WTC11 (cell line): ENCODE measurements at regions not wholly inside any gene's neighbourhood (a gene's known extent, or its start where the extent isn't known, plus 50 kb on each side); places are given as distances from the start of the nearest gene placed in this dataset.

Source experiments
- ATAC-seq: fragments of 200-7000 bp; cut with Tn5 transposase; 2 replicates; pipeline ENCODE4 v1.10.0; 2021; ENCODE audit warnings: mild to moderate bottlenecking, moderate library complexity
- CTCF ChIA-PET: fragments of 300-600 bp; sonication (Branson Sonifier 250); formaldehyde crosslinking; loops from one replicate; lab custom pipeline; 2021; ENCODE audit warnings: antibody characterized with exemption; lab: Charles Lee
- POLR2A ChIA-PET: fragments of 350-600 bp; sonication (Branson Sonifier 250); formaldehyde crosslinking; loops from one replicate; lab custom pipeline; 2021; ENCODE audit warnings: antibody characterized with exemption; lab: Charles Lee
- DNase-seq: peaks from one replicate; pipeline ENCODE4 v3.0.0; 2021; ENCODE audit warnings: low spot score
- H3K27ac Mint-ChIP-seq: 2 replicates; pipeline ENCODE4 v1.8.0; 2021; ENCODE audit warnings: mixed read lengths
- H3K27me3 Mint-ChIP-seq: 2 replicates; pipeline ENCODE4 v1.8.0; 2021; ENCODE audit warnings: low read depth, mild to moderate bottlenecking, moderate library complexity, mixed read lengths
- H3K36me3 Mint-ChIP-seq: 2 replicates; pipeline ENCODE4 v1.8.0; 2021; ENCODE audit warnings: mixed read lengths
- H3K4me1 Mint-ChIP-seq: 2 replicates; pipeline ENCODE4 v1.8.0; 2022; ENCODE audit warnings: mixed read lengths
- H3K4me3 Mint-ChIP-seq: 2 replicates; pipeline ENCODE4 v1.8.0; 2021; ENCODE audit warnings: mild to moderate bottlenecking, moderate library complexity, mixed read lengths
- H3K9me3 Mint-ChIP-seq: 2 replicates; pipeline ENCODE4 v1.8.0; 2021; ENCODE audit warnings: mixed read lengths
- ATF2 ChIP-seq: sonication (generic); formaldehyde crosslinking; IDR thresholded peaks from 2 replicates; pipeline ENCODE4 v1.8.1; 2022; ENCODE audit warnings: low read depth, missing genetic modification reagents, borderline replicate concordance
- ATF6 ChIP-seq: sonication (generic); formaldehyde crosslinking; IDR thresholded peaks from 2 replicates; pipeline ENCODE4 v1.8.1; 2023; ENCODE audit warnings: mild to moderate bottlenecking, missing genetic modification reagents
- E2F1 ChIP-seq: sonication (generic); formaldehyde crosslinking; IDR thresholded peaks from 2 replicates; pipeline ENCODE4 v1.8.0; 2022; ENCODE audit warnings: mild to moderate bottlenecking, missing genetic modification reagents
- E2F4 ChIP-seq: sonication (generic); formaldehyde crosslinking; IDR thresholded peaks from 2 replicates; pipeline ENCODE4 v1.8.1; 2022; ENCODE audit warnings: low read depth, mild to moderate bottlenecking, moderate library complexity, missing genetic modification reagents, borderline replicate concordance
- E2F5 ChIP-seq: sonication (generic); formaldehyde crosslinking; IDR thresholded peaks from 2 replicates; pipeline ENCODE4 v1.8.1; 2022; ENCODE audit warnings: mild to moderate bottlenecking, moderate library complexity, missing genetic modification reagents
- ELF4 ChIP-seq: sonication (generic); formaldehyde crosslinking; IDR thresholded peaks from 2 replicates; pipeline ENCODE4 v1.8.1; 2022; ENCODE audit warnings: low read depth, mild to moderate bottlenecking, moderate library complexity, missing genetic modification reagents
- EMX1 ChIP-seq: fragments of 250-450 bp; sonication (Bioruptor Pico); IDR thresholded peaks from 2 replicates; pipeline ENCODE4 v1.8.0; 2021; ENCODE audit warnings: mild to moderate bottlenecking
- ESRRA ChIP-seq: sonication (generic); formaldehyde crosslinking; IDR thresholded peaks from 2 replicates; pipeline ENCODE4 v1.8.1; 2022; ENCODE audit warnings: mild to moderate bottlenecking, missing genetic modification reagents, borderline replicate concordance
- ETV6 ChIP-seq: sonication (generic); formaldehyde crosslinking; IDR thresholded peaks from 2 replicates; pipeline ENCODE4 v1.8.1; 2022; ENCODE audit warnings: mild to moderate bottlenecking, missing genetic modification reagents
- HMGA2 ChIP-seq: fragments of 250-450 bp; sonication (Bioruptor Pico); IDR thresholded peaks from 2 replicates; pipeline ENCODE4 v1.4.0; 2021; ENCODE audit warnings: mild to moderate bottlenecking, moderate library complexity
- MYBL2 ChIP-seq: sonication (generic); formaldehyde crosslinking; IDR thresholded peaks from 2 replicates; pipeline ENCODE4 v1.8.1; 2023; ENCODE audit warnings: mild to moderate bottlenecking, moderate library complexity, missing genetic modification reagents
- NFYB ChIP-seq: sonication (generic); formaldehyde crosslinking; conservative IDR thresholded peaks from 2 replicates; pipeline ENCODE4 v1.8.0; 2022; ENCODE audit warnings: low read depth, missing genetic modification reagents
- TCF7 ChIP-seq: sonication (generic); formaldehyde crosslinking; IDR thresholded peaks from 2 replicates; pipeline ENCODE4 v1.8.0; 2022; ENCODE audit warnings: mild to moderate bottlenecking, low read depth, missing genetic modification reagents, moderate library complexity
- TEAD1 ChIP-seq: sonication (generic); formaldehyde crosslinking; IDR thresholded peaks from 2 replicates; pipeline ENCODE4 v1.8.0; 2022; ENCODE audit warnings: mild to moderate bottlenecking, missing genetic modification reagents
- TP53 ChIP-seq: sonication (generic); formaldehyde crosslinking; IDR thresholded peaks from 2 replicates; pipeline ENCODE4 v1.8.1; 2023; ENCODE audit warnings: mild to moderate bottlenecking, missing genetic modification reagents
- ZBTB21 ChIP-seq: sonication (generic); formaldehyde crosslinking; IDR thresholded peaks from 2 replicates; pipeline ENCODE4 v1.8.1; 2023; ENCODE audit warnings: mild to moderate bottlenecking, missing genetic modification reagents, borderline replicate concordance
- ZNF423 ChIP-seq: fragments of 250-450 bp; sonication (Bioruptor Pico); IDR thresholded peaks from 2 replicates; pipeline ENCODE4 v2.1.2; 2022; ENCODE audit warnings: mild to moderate bottlenecking, moderate library complexity
- TF ChIP-seq, protein P1 (sequence below): sonication (generic); formaldehyde crosslinking; IDR thresholded peaks from 2 replicates; pipeline ENCODE4 v1.8.0; 2022; ENCODE audit warnings: mild to moderate bottlenecking, missing genetic modification reagents
- TF ChIP-seq, protein P2 (sequence below): fragments of 250-450 bp; sonication (Bioruptor Pico); IDR thresholded peaks from 2 replicates; pipeline ENCODE4 v2.1.2; 2022; ENCODE audit warnings: mild to moderate bottlenecking, moderate library complexity
- TF ChIP-seq, protein P3 (sequence below): fragments of 250-450 bp; sonication (Bioruptor Pico); IDR thresholded peaks from 2 replicates; pipeline ENCODE4 v1.9.0; 2021; ENCODE audit warnings: mild to moderate bottlenecking, borderline replicate concordance

- no peak for ATAC-seq
- H3K27ac Mint-ChIP-seq: no peak overlapping the region
- no peaks in the 10 kb centered on the region for H3K4me1 Mint-ChIP-seq
- H3K4me3 Mint-ChIP-seq: no peak overlapping the region
- no peaks in the 10 kb centered on the region for H3K36me3 Mint-ChIP-seq
- CTCF ChIA-PET: no interaction called here
- POLR2A ChIA-PET: no interaction called here
- no peak for TF ChIP-seq ZBTB21 (CRISPR knock-in tag)
- TF ChIP-seq, protein P1, sequence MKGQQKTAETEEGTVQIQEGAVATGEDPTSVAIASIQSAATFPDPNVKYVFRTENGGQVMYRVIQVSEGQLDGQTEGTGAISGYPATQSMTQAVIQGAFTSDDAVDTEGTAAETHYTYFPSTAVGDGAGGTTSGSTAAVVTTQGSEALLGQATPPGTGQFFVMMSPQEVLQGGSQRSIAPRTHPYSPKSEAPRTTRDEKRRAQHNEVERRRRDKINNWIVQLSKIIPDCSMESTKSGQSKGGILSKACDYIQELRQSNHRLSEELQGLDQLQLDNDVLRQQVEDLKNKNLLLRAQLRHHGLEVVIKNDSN (CRISPR knock-in tag): no peak
- no peak for TF ChIP-seq TP53 (CRISPR knock-in tag)
- no peak for TF ChIP-seq EMX1 (CRISPR knock-in tag)
- no peak for TF ChIP-seq NFYB (CRISPR knock-in tag)
- no peak for TF ChIP-seq ATF6 (CRISPR knock-in tag)
- no peak for TF ChIP-seq ESRRA (CRISPR knock-in tag)
- TF ChIP-seq MYBL2 (CRISPR knock-in tag): no peak
- TF ChIP-seq ZNF423: no peak
- no peak for TF ChIP-seq E2F4 (CRISPR knock-in tag)
- no peak for TF ChIP-seq E2F5 (CRISPR knock-in tag)
- TF ChIP-seq TCF7 (CRISPR knock-in tag): no peak
- TF ChIP-seq ETV6: no peak
- TF ChIP-seq, protein P2, sequence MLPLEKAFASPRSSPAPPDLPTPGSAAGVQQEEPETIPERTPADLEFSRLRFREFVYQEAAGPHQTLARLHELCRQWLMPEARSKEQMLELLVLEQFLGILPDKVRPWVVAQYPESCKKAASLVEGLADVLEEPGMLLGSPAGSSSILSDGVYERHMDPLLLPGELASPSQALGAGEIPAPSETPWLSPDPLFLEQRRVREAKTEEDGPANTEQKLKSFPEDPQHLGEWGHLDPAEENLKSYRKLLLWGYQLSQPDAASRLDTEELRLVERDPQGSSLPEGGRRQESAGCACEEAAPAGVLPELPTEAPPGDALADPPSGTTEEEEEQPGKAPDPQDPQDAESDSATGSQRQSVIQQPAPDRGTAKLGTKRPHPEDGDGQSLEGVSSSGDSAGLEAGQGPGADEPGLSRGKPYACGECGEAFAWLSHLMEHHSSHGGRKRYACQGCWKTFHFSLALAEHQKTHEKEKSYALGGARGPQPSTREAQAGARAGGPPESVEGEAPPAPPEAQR: no peak
- no peak for TF ChIP-seq TEAD1 (CRISPR knock-in tag)
- TF ChIP-seq, protein P3, sequence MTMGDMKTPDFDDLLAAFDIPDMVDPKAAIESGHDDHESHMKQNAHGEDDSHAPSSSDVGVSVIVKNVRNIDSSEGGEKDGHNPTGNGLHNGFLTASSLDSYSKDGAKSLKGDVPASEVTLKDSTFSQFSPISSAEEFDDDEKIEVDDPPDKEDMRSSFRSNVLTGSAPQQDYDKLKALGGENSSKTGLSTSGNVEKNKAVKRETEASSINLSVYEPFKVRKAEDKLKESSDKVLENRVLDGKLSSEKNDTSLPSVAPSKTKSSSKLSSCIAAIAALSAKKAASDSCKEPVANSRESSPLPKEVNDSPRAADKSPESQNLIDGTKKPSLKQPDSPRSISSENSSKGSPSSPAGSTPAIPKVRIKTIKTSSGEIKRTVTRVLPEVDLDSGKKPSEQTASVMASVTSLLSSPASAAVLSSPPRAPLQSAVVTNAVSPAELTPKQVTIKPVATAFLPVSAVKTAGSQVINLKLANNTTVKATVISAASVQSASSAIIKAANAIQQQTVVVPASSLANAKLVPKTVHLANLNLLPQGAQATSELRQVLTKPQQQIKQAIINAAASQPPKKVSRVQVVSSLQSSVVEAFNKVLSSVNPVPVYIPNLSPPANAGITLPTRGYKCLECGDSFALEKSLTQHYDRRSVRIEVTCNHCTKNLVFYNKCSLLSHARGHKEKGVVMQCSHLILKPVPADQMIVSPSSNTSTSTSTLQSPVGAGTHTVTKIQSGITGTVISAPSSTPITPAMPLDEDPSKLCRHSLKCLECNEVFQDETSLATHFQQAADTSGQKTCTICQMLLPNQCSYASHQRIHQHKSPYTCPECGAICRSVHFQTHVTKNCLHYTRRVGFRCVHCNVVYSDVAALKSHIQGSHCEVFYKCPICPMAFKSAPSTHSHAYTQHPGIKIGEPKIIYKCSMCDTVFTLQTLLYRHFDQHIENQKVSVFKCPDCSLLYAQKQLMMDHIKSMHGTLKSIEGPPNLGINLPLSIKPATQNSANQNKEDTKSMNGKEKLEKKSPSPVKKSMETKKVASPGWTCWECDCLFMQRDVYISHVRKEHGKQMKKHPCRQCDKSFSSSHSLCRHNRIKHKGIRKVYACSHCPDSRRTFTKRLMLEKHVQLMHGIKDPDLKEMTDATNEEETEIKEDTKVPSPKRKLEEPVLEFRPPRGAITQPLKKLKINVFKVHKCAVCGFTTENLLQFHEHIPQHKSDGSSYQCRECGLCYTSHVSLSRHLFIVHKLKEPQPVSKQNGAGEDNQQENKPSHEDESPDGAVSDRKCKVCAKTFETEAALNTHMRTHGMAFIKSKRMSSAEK (CRISPR knock-in tag): no peak
- TF ChIP-seq HMGA2 (CRISPR knock-in tag): no peak
- no peak for TF ChIP-seq ELF4
- TF ChIP-seq ATF2 (CRISPR knock-in tag): no peak
- no peak for TF ChIP-seq E2F1 (CRISPR knock-in tag)
- TF ChIP-seq, all 79 proteins: peak for 0
- no peaks in the 10 kb centered on the region for H3K27me3 Mint-ChIP-seq
- DNase-seq: no peak
- no peaks in the 10 kb centered on the region for H3K9me3 Mint-ChIP-seq
These were observed 111.2 kb downstream of the QDPR start for GRCh38 chr4:17400686-17401085.
